HG03565 (cell line): ENCODE measurements at regions not wholly inside any gene's neighbourhood (a gene's known extent, or its start where the extent isn't known, plus 50 kb on each side); places are given as distances from the start of the nearest gene placed in this dataset.

Source experiments
- ATAC-seq: cut with Tn5 transposase; IDR thresholded peaks from one replicate; pipeline ENCODE4 v1.9.1; 2021; ENCODE audit warnings: mild to moderate bottlenecking, moderate library complexity; ENCODE audit not compliant: unreplicated experiment

DNA sequence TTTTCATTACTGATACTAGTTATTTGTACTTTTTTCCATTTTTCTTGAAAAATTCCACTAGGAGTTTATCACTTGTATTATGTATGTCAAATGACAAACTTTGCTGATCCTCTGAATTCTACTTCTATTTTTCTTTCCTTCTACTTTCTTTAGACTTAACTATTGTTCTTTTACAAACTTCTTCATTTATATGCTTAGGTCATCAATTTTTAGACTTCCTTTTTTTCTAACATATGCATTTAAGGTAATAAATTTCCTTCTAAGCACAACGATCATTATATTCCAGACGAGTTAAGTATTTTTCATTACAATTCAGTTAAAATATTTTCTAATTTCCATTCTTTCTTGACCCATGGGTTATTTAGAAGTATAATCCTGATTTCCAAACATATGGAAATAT is 240.8 kb downstream of the NHLRC3 start:
- no peak for ATAC-seq

- no peak for ATAC-seq
These were observed 243.4 kb downstream of the NHLRC3 start for GRCh38 chr13:39281539-39282150.

- ATAC-seq, result peak; percentile 89
These were observed 244.2 kb downstream of the NHLRC3 start for GRCh38 chr13:39282400-39282972.

- ATAC-seq, result no peak
These were observed 244.8 kb downstream of the NHLRC3 start for GRCh38 chr13:39283072-39283471.

- ATAC-seq, result no peak
These were observed 246.6 kb downstream of the NHLRC3 start for GRCh38 chr13:39284801-39285388.
